ENCODE measurements at regions not wholly inside any gene's neighbourhood (a gene's known extent, or its start where the extent isn't known, plus 50 kb on each side); places are given as distances from the start of the nearest gene placed in this dataset.

DNA sequence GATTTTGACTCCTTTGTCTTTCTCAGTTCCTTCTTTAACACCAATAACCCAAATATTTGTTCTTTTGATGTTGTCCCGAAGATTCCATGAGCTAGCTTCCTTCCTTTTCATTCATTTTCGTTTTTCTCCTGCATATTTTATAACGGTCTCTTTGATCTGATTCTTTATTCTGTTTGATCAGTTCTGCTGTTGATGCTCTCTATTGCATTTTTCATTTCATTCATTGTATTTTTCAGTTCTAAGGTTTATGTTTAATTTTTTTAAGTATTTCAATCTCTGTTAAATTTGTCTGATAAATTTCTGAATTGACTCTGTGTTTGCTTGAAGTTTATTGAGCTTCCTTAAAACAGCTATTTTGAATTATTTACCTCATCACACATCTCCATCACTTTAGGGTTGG, 68.4 kb upstream of the LRCH1 start:
- ATAC-seq (ENCODE audit: low read depth) (no peak), DNase-seq (no peak)
- Histone ChIP-seq H2AK9ac (replicated peaks; ENCODE audit: low read depth, low read length, poor library complexity) (no peak overlapping the region), H4K91ac (ENCODE audit: insufficient read depth, low read depth, low read length) (no peak overlapping the region), H3K36me3 (ENCODE audit: control insufficient read depth, insufficient read depth, low read length) (no peaks in the 10 kb centered on the region), H4K5ac (ENCODE audit: low read depth, low read length) (no peak overlapping the region), H3K4me3 (ENCODE audit: insufficient read depth, low read depth, low read length) (no peak overlapping the region), H4K8ac (ENCODE audit: low read depth in 2 of 2, low read length in 2 of 2) (no peak overlapping the region), H2BK5ac (ENCODE audit: low read depth, low read length, poor library complexity, severe bottlenecking) (no peak overlapping the region), H3K14ac (replicated peaks; ENCODE audit: low read depth, low read length) (no peak overlapping the region), H3K4me1 (ENCODE audit: control insufficient read depth, insufficient read depth, low read length) (peaks cover 2% of the 10 kb centered on the region; the same call in 1 of the 2 replicates), H2AK5ac (ENCODE audit: low read depth, low read length) (no peak overlapping the region), H3K56ac (ENCODE audit: extremely low read depth, insufficient read depth, low read length) (no peak overlapping the region), H3K9me1 (ENCODE audit: insufficient read depth, low read length) (no peaks in the 10 kb centered on the region), H2BK120ac (ENCODE audit: low read depth, low read length) (no peak overlapping the region), H3K4me2 (ENCODE audit: low read depth, low read length) (no peak overlapping the region), H3K18ac (ENCODE audit: low read depth, low read length) (no peak overlapping the region), H3K4ac (ENCODE audit: low read depth, low read length) (no peak overlapping the region), H4K20me1 (ENCODE audit: insufficient read depth, low read length) (no peaks in the 10 kb centered on the region), H3K27me3 (ENCODE audit: control insufficient read depth, insufficient read depth, low read length) (no peaks in the 10 kb centered on the region; the same call in 1 of the 2 replicates), H2BK20ac (ENCODE audit: low read depth, low read length) (no peak overlapping the region), H2BK15ac (ENCODE audit: low read depth, low read length) (no peak overlapping the region), H2AFZ (replicated peaks; ENCODE audit: low read length, poor library complexity) (no peak overlapping the region), H3K9ac (ENCODE audit: low read depth, low read length) (no peak overlapping the region), H3K23ac (ENCODE audit: low read depth, low read length) (no peak overlapping the region), H3K79me1 (ENCODE audit: low read depth in 1 of 2, low read length in 2 of 2) (no peaks in the 10 kb centered on the region), H3K27ac (ENCODE audit: insufficient read depth, low read length) (no peak overlapping the region), H3K9me3 (ENCODE audit: control insufficient read depth, insufficient read depth, low read length) (peaks cover 19% of the 10 kb centered on the region)
- TF ChIP-seq BHLHE40 (IDR thresholded peaks at IDR 0.05; ENCODE audit: low read depth, low read length) (no peak), FOS (IDR thresholded peaks at IDR 0.05; ENCODE audit: low read depth, low read length) (no peak), RAD21 (IDR thresholded peaks at IDR 0.05; ENCODE audit: low read length) (no peak), MAZ (IDR thresholded peaks at IDR 0.05; ENCODE audit: borderline replicate concordance, low read depth, low read length) (no peak), CEBPB (IDR thresholded peaks at IDR 0.05; ENCODE audit: low read depth, low read length) (no peak), RCOR1 (IDR thresholded peaks at IDR 0.05; ENCODE audit: insufficient replicate concordance, low read length) (no peak), POLR2A (IDR thresholded peaks at IDR 0.05; ENCODE audit: low read depth, low read length) (no peak), MXI1 (IDR thresholded peaks at IDR 0.05; ENCODE audit: borderline replicate concordance, low read depth, low read length) (no peak), RFX5 (IDR thresholded peaks at IDR 0.05; ENCODE audit: low read depth, low read length) (no peak), MAFK (IDR thresholded peaks at IDR 0.05; ENCODE audit: low read depth, low read length) (no peak), CHD1 (IDR thresholded peaks at IDR 0.05; ENCODE audit: low read depth, low read length) (no peak), SMC3 (IDR thresholded peaks at IDR 0.05; ENCODE audit: low read depth, low read length) (no peak), NFE2L2 (IDR thresholded peaks at IDR 0.05; ENCODE audit: low read depth, low read length) (no peak)
- TF ChIP-seq, protein P1, sequence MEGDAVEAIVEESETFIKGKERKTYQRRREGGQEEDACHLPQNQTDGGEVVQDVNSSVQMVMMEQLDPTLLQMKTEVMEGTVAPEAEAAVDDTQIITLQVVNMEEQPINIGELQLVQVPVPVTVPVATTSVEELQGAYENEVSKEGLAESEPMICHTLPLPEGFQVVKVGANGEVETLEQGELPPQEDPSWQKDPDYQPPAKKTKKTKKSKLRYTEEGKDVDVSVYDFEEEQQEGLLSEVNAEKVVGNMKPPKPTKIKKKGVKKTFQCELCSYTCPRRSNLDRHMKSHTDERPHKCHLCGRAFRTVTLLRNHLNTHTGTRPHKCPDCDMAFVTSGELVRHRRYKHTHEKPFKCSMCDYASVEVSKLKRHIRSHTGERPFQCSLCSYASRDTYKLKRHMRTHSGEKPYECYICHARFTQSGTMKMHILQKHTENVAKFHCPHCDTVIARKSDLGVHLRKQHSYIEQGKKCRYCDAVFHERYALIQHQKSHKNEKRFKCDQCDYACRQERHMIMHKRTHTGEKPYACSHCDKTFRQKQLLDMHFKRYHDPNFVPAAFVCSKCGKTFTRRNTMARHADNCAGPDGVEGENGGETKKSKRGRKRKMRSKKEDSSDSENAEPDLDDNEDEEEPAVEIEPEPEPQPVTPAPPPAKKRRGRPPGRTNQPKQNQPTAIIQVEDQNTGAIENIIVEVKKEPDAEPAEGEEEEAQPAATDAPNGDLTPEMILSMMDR (conservative IDR thresholded peaks at IDR 0.05; ENCODE audit: low read depth, low read length): no peak
- TF ChIP-seq, protein P2, sequence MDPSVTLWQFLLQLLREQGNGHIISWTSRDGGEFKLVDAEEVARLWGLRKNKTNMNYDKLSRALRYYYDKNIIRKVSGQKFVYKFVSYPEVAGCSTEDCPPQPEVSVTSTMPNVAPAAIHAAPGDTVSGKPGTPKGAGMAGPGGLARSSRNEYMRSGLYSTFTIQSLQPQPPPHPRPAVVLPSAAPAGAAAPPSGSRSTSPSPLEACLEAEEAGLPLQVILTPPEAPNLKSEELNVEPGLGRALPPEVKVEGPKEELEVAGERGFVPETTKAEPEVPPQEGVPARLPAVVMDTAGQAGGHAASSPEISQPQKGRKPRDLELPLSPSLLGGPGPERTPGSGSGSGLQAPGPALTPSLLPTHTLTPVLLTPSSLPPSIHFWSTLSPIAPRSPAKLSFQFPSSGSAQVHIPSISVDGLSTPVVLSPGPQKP (IDR thresholded peaks at IDR 0.05; ENCODE audit: borderline replicate concordance, low read depth, low read length): no peak
- TF ChIP-seq, protein P3, sequence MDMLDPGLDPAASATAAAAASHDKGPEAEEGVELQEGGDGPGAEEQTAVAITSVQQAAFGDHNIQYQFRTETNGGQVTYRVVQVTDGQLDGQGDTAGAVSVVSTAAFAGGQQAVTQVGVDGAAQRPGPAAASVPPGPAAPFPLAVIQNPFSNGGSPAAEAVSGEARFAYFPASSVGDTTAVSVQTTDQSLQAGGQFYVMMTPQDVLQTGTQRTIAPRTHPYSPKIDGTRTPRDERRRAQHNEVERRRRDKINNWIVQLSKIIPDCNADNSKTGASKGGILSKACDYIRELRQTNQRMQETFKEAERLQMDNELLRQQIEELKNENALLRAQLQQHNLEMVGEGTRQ (IDR thresholded peaks at IDR 0.05; ENCODE audit: low read depth, low read length): no peak
- in situ Hi-C loops (cut with MboI; ENCODE audit: low sequenced_read_pairs): no loop called here
- intact Hi-C loops (cut with micrococcal nuclease): no loop called here
- no CpG with 5 or more reads among the region's 3 CpGs for WGBS, 2 experiments (ENCODE audit: extremely low coverage in 2 of 2, insufficient read length in 1 of 2)
- dilution Hi-C loops (cut with HindIII; ENCODE audit: low sequenced_read_pairs, unreplicated experiment): no loop called here
- ChIA-PET POLR2A (ENCODE audit: unreplicated experiment) (no interaction called here), CTCF (interaction anchor here (0.6 kb wide), 1 partner anchor 247 kb away, joined by 3 read pairs; no protein-coding TSS in a partner anchor)
- BruUV-seq (replicated peaks): no TSS peak
